ENCODE measurements at regions not wholly inside any gene's neighbourhood (a gene's known extent, or its start where the extent isn't known, plus 50 kb on each side); places are given as distances from the start of the nearest gene placed in this dataset.

GRCh38 chr5:4113426-4113825, 517.8 kb downstream of the IRX1 start:
- Histone ChIP-seq H3K27me3 (no peaks in the 10 kb centered on the region), H3K36me3 (no peaks in the 10 kb centered on the region), H3K4me1 (no peaks in the 10 kb centered on the region), H3K9me3 (no peaks in the 10 kb centered on the region), H3K4me3 (no peak overlapping the region), H3K27ac (no peak overlapping the region)
- no peak for DNase-seq
- no peak for ATAC-seq (ENCODE audit: low FRiP score in 2 of 2)
- TF ChIP-seq EP300 (IDR thresholded peaks at IDR 0.05) (no peak), POLR2AphosphoS5 (IDR thresholded peaks at IDR 0.05) (no peak), POLR2A (IDR thresholded peaks at IDR 0.05) (no peak)
- TF ChIP-seq, protein P1, sequence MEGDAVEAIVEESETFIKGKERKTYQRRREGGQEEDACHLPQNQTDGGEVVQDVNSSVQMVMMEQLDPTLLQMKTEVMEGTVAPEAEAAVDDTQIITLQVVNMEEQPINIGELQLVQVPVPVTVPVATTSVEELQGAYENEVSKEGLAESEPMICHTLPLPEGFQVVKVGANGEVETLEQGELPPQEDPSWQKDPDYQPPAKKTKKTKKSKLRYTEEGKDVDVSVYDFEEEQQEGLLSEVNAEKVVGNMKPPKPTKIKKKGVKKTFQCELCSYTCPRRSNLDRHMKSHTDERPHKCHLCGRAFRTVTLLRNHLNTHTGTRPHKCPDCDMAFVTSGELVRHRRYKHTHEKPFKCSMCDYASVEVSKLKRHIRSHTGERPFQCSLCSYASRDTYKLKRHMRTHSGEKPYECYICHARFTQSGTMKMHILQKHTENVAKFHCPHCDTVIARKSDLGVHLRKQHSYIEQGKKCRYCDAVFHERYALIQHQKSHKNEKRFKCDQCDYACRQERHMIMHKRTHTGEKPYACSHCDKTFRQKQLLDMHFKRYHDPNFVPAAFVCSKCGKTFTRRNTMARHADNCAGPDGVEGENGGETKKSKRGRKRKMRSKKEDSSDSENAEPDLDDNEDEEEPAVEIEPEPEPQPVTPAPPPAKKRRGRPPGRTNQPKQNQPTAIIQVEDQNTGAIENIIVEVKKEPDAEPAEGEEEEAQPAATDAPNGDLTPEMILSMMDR (IDR thresholded peaks at IDR 0.05): no peak
- 28 to 43% methylated on average over 8 of the region's 8 CpGs for WGBS, 2 donors

- Histone ChIP-seq H3K27me3 (no peaks in the 10 kb centered on the region), H3K4me3 (no peak overlapping the region), H3K4me1 (no peaks in the 10 kb centered on the region), H3K36me3 (no peaks in the 10 kb centered on the region), H3K9me3 (no peaks in the 10 kb centered on the region), H3K27ac (no peak overlapping the region)
- 90 to 92% methylated on average over 9 of the region's 9 CpGs for WGBS, 2 donors
- TF ChIP-seq, protein P1 (IDR thresholded peaks at IDR 0.05): no peak
- TF ChIP-seq POLR2AphosphoS5 (IDR thresholded peaks at IDR 0.05) (no peak), POLR2A (IDR thresholded peaks at IDR 0.05) (no peak), EP300 (IDR thresholded peaks at IDR 0.05) (no peak)
- ATAC-seq (ENCODE audit: low FRiP score in 2 of 2) (no peak), DNase-seq (no peak)
Observed at GRCh38 chr5:4113905-4114304, 518.3 kb downstream of the IRX1 start.

GRCh38 chr5:4114452-4114851, 518.8 kb downstream of the IRX1 start:
- H3K27me3 ChIP-seq: no peaks in the 10 kb centered on the region
- WGBS, 2 donors: 79 to 86% methylated on average over 4 of the region's 4 CpGs
- TF ChIP-seq, protein P1 (IDR thresholded peaks at IDR 0.05): no peak
- TF ChIP-seq EP300 (IDR thresholded peaks at IDR 0.05): no peak
- TF ChIP-seq POLR2A (IDR thresholded peaks at IDR 0.05): no peak
- no peak for TF ChIP-seq POLR2AphosphoS5 (IDR thresholded peaks at IDR 0.05)
- H3K4me1 ChIP-seq: no peaks in the 10 kb centered on the region
- H3K36me3 ChIP-seq: no peaks in the 10 kb centered on the region
- H3K9me3 ChIP-seq: no peaks in the 10 kb centered on the region
- ATAC-seq (ENCODE audit: low FRiP score in 2 of 2): no peak
- DNase-seq: no peak
- H3K27ac ChIP-seq: no peak overlapping the region
- no peak overlapping the region for H3K4me3 ChIP-seq

DNA sequence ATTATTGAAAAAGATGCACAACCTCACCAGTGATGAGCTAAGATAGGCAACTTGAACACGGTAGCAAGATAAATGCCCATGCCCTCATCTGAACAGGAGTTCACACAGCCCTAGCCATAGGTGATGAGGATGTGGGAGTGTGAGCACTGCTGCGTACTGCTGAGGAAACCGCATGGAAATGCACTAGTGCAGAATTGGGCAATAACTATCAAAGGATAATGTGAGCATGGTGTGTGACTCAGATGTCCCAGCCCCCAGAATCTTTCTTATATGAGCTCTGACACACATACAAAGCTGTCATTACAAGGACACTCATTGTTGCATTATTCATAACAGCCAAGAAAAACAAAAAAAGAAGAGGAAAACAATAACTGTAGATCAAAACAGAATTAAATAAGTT, 521.2 kb downstream of the IRX1 start:
- ATAC-seq (ENCODE audit: low FRiP score in 2 of 2) (no peak), DNase-seq (no peak)
- H3K27ac ChIP-seq: no peak overlapping the region
- no peak overlapping the region for H3K4me3 ChIP-seq
- no peaks in the 10 kb centered on the region for H3K27me3 ChIP-seq
- H3K4me1 ChIP-seq: no peaks in the 10 kb centered on the region
- no peaks in the 10 kb centered on the region for H3K36me3 ChIP-seq
- WGBS, 2 donors: 76 to 85% methylated on average over 3 of the region's 3 CpGs
- H3K9me3 ChIP-seq: no peaks in the 10 kb centered on the region
- no peak for TF ChIP-seq EP300 (IDR thresholded peaks at IDR 0.05)
- no peak for TF ChIP-seq POLR2AphosphoS5 (IDR thresholded peaks at IDR 0.05)
- no peak for TF ChIP-seq POLR2A (IDR thresholded peaks at IDR 0.05)

DNA sequence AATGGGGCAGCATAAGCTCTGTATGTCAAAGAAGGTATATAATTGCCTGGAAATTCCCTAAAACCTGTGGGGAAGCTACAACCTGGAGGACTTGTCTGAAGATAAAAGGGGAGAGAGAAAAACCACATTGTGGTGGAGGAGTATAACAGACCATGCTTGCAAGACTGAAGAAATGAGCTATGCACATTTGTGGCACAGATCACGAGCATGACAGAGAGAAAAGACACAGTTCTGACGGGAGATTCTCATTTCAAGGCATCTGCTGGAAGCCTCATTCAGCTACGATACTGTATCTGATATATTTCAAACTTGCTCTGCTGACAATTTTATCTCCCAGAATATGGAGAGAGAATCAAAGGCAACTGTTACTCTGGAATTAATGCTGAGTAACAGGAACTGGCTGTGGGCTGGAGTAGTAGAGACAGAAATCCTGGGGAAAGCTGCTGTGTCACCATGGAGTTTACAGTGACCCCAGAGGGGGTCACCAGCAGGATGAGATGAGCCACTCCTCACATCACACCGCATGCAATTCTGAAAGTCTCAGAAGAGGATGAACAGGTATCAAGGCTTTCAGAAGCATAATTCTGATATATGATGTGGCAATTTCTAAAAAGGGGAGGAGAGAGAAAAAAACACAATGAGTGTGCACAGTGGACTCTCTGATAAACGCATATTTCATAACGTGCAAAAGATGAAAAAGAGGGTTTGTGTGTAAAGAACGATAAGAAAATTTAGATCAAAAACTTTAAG, 528.8 kb downstream of the IRX1 start:
- Histone ChIP-seq H3K4me1 (no peaks in the 10 kb centered on the region), H3K9me3 (peaks cover 0 to 6% (median 1%) of the 10 kb centered on the region in 4 donors), H3K4me3 (no peak overlapping the region), H3K27ac (no peak overlapping the region), H3K36me3 (no peaks in the 10 kb centered on the region), H3K27me3 (no peaks in the 10 kb centered on the region)
- TF ChIP-seq POLR2A (IDR thresholded peaks at IDR 0.05) (no peak), POLR2AphosphoS5 (IDR thresholded peaks at IDR 0.05) (no peak), EP300 (IDR thresholded peaks at IDR 0.05) (no peak)
- TF ChIP-seq, protein P1 (IDR thresholded peaks at IDR 0.05): no peak
- no peak for ATAC-seq (ENCODE audit: low FRiP score in 2 of 2)
- DNase-seq: no peak
- 41 to 44% methylated on average over 7 of the region's 7 CpGs for WGBS, 2 donors
